AG09309 (cell line): ENCODE measurements at regions not wholly inside any gene's neighbourhood (a gene's known extent, or its start where the extent isn't known, plus 50 kb on each side); places are given as distances from the start of the nearest gene placed in this dataset.

Experiments
- DNase-seq: peaks from one replicate; pipeline ENCODE4 v3.0.0-alpha.2; 2010; ENCODE audit warnings: low read depth
- H3K4me3 ChIP-seq: 2 replicates; pipeline ENCODE4 v1.5.1; 2011; ENCODE audit warnings: mild to moderate bottlenecking, low read depth, low read length, moderate library complexity; ENCODE audit not compliant: control insufficient read depth
- TF ChIP-seq, protein P1 (sequence below): IDR thresholded peaks from 2 replicates; pipeline ENCODE4 v1.5.1; 2011; ENCODE audit warnings: mild to moderate bottlenecking, low read depth, low read length, inconsistent platforms; ENCODE audit not compliant: insufficient read depth, control insufficient read depth; ENCODE audit errors: missing control alignments

DNA sequence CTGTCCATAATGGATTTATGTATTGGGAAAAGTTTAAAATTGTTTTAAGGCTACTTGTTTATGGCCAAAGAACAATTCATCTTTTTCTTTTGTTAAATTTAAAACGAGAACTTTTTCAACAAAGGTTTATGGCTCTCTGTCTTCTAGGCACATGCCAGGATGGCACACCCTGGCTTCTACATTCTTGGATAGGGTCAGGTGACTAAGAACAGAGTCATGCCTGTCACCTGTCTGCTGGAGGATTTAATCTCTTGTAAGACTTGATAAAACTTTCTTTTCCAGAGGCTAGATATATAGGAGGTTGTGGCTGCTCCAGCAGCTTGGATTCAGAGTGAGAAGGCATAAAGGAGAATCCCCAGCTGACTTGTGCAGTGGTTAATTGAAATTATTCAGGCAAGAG is 915.4 kb downstream of the GATA3 start:
- DNase-seq: no peak
- TF ChIP-seq, protein P1, sequence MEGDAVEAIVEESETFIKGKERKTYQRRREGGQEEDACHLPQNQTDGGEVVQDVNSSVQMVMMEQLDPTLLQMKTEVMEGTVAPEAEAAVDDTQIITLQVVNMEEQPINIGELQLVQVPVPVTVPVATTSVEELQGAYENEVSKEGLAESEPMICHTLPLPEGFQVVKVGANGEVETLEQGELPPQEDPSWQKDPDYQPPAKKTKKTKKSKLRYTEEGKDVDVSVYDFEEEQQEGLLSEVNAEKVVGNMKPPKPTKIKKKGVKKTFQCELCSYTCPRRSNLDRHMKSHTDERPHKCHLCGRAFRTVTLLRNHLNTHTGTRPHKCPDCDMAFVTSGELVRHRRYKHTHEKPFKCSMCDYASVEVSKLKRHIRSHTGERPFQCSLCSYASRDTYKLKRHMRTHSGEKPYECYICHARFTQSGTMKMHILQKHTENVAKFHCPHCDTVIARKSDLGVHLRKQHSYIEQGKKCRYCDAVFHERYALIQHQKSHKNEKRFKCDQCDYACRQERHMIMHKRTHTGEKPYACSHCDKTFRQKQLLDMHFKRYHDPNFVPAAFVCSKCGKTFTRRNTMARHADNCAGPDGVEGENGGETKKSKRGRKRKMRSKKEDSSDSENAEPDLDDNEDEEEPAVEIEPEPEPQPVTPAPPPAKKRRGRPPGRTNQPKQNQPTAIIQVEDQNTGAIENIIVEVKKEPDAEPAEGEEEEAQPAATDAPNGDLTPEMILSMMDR: no peak
- no peak overlapping the region for H3K4me3 ChIP-seq

DNA sequence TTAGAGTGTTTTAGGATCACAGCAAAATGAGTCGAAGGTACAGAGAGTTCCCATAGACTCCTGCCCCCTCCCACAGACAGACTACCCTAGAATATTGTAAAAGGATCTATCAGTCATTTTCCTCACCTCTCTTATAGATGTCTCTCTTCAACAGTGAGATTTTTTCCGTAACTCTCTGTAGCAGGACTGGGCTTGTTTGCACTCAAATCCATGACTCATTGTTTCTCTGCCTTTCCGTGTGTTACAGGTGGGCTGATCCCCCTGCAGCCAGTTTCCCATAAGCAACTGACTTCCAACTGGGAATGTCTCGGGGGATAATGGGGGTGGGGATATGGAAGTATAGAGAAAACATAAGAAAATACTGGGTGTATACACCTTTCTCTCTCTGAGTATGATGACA is 921.0 kb downstream of the GATA3 start:
- DNase-seq: no peak
- TF ChIP-seq, protein P1: no peak
- no peak overlapping the region for H3K4me3 ChIP-seq

DNA sequence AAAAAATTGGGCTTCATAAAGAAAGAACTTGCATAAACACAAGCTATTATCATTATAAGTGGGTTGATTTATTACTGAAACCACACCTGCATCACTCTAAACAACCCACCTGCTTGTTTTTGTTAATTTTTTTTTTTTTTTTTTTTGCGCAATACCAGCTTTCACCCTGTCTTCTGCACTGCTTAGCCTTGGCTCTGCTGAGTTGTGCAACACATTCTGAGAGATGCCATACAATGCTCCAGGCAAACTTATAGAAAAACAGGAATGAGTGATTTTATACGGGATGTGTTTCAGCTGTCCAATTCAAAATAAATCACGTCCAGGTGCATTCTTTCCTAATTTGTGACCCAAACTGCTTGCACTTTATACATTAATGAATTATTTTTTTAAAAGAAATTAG is 923.6 kb downstream of the GATA3 start:
- TF ChIP-seq, protein P1: no peak
- no peak for DNase-seq
- H3K4me3 ChIP-seq: no peak overlapping the region

DNA sequence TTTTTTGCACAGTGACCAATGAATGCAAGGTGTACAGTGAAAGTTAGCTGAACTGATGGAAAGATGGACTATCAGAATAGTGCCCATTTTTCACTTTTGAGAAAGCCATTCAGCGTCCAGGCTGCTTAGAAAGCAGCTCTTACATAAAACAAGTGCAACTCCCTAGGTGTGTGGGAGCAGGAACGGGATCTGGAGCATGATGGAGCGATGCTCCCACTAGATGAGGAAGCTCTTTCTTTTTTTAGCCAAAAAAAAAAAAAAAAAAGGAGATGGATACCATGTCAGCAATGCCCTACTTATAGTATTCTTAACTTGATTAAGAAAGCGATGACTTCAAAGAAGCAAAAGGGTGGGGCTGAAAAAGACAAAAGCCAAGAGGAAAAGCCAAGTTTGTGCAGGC is 925.5 kb downstream of the GATA3 start:
- TF ChIP-seq, protein P1: no peak
- DNase-seq: no peak
- no peak overlapping the region for H3K4me3 ChIP-seq

DNA sequence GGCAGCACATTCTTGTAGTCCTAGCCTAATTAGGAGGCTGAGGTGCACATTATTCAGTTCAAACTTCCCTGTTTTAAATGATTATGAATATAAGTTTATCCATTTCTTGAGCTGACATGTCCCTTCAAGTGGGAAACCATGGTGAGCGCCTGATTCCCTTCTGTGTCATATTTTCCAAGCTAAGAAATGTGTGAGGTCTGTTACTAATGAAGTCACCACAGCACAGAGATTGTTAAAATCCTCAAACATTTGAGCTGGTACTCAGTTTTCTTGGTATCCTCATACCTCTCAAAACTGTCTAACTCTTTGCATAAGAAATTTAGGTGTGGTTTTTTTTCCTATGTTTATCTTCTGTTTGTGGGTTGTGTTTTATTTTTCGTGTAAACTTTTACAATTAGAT is 926.8 kb downstream of the GATA3 start:
- TF ChIP-seq, protein P1: no peak
- DNase-seq: no peak
- H3K4me3 ChIP-seq: no peak overlapping the region

DNA sequence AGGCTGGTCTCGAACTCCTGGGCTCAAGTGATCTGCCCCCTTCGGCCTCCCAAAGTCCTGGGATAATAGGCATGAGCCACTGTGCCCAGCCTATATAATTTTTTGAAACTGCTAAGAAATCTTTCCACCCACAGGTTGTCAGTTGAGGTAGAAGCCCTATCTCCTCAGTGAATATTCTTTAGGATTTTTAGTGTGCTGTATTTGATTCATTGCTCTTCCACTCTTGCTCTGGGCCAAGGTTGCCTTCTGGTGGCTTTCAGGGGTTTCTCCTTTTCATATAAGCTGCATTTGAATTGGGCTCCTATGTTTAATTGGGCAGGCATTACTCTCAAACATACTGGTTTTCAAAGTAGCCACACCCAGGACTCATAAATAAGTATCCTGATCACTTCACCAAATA is 931.2 kb downstream of the GATA3 start:
- no peak overlapping the region for H3K4me3 ChIP-seq
- TF ChIP-seq, protein P1: no peak
- no peak for DNase-seq

DNA sequence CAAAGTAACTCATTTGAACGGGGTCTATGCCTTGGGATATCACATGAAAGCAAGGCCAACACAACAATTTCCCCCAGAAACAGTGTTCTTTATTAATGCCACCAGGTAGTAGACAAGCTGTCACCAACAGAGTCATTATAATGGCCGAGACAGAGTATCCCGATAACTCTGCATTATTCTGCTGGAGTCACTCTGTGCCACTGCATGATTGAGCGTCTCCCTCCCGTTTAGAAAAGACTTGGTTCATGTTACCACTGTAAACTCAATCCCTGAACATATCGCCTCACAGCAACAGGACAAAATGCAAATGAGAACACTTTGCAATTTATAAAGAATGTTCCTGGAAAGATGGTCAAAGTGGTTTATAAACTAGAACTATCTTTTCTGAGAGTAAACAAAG is 932.5 kb downstream of the GATA3 start:
- DNase-seq: no peak
- TF ChIP-seq, protein P1: no peak
- no peak overlapping the region for H3K4me3 ChIP-seq
